HG03025 (cell line): ENCODE measurements at regions not wholly inside any gene's neighbourhood (a gene's known extent, or its start where the extent isn't known, plus 50 kb on each side); places are given as distances from the start of the nearest gene placed in this dataset.

Experiments used
- ATAC-seq: cut with Tn5 transposase; IDR thresholded peaks from one replicate; pipeline ENCODE4 v1.9.1; 2021; ENCODE audit warnings: mild to moderate bottlenecking, moderate library complexity; ENCODE audit not compliant: unreplicated experiment, low FRiP score

- ATAC-seq: no peak
Observed at GRCh38 chr1:101652484-101652883, 344.2 kb downstream of the OLFM3 start.

- no peak for ATAC-seq
Observed at GRCh38 chr1:101653482-101653946, 343.2 kb downstream of the OLFM3 start.

- ATAC-seq: no peak
Observed at GRCh38 chr1:101664726-101665125, 332.0 kb downstream of the OLFM3 start.

- no peak for ATAC-seq
Observed at GRCh38 chr1:101667761-101668160, 329.0 kb downstream of the OLFM3 start.

GRCh38 chr1:101683136-101683535, 313.6 kb downstream of the OLFM3 start:
- ATAC-seq: no peak

GRCh38 chr1:101683561-101683960, 313.2 kb downstream of the OLFM3 start:
- ATAC-seq: no peak

GRCh38 chr1:101697072-101697471, 299.7 kb downstream of the OLFM3 start:
- ATAC-seq: no peak

GRCh38 chr1:101698681-101699080, 298.0 kb downstream of the OLFM3 start:
- ATAC-seq: no peak

GRCh38 chr1:101704895-101705294, 291.8 kb downstream of the OLFM3 start:
- ATAC-seq: no peak

- no peak for ATAC-seq
Observed at GRCh38 chr1:101706366-101706765, 290.4 kb downstream of the OLFM3 start.

- no peak for ATAC-seq
Observed at GRCh38 chr1:101709721-101710120, 287.0 kb downstream of the OLFM3 start.

GRCh38 chr1:101713760-101714159, 283.0 kb downstream of the OLFM3 start:
- no peak for ATAC-seq

- no peak for ATAC-seq
Observed at GRCh38 chr1:101723415-101723814, 273.3 kb downstream of the OLFM3 start.

GRCh38 chr1:101728029-101728428, 268.7 kb downstream of the OLFM3 start:
- ATAC-seq: peak; percentile 77

- no peak for ATAC-seq
Observed at GRCh38 chr1:101730559-101730958, 266.2 kb downstream of the OLFM3 start.

- ATAC-seq: peak; percentile 85
Observed at GRCh38 chr1:101732261-101732660, 264.5 kb downstream of the OLFM3 start.

GRCh38 chr1:101733340-101733739, 263.4 kb downstream of the OLFM3 start:
- no peak for ATAC-seq

- ATAC-seq: no peak
Observed at GRCh38 chr1:101738475-101738874, 258.3 kb downstream of the OLFM3 start.

- ATAC-seq: no peak
Observed at GRCh38 chr1:101739146-101739545, 257.6 kb downstream of the OLFM3 start.

GRCh38 chr1:101739826-101740330, 256.8 kb downstream of the OLFM3 start:
- no peak for ATAC-seq

GRCh38 chr1:101741910-101742309, 254.8 kb downstream of the OLFM3 start:
- no peak for ATAC-seq

- ATAC-seq: no peak
Observed at GRCh38 chr1:101742509-101742908, 254.2 kb downstream of the OLFM3 start.
